ENCODE measurements at regions not wholly inside any gene's neighbourhood (a gene's known extent, or its start where the extent isn't known, plus 50 kb on each side); places are given as distances from the start of the nearest gene placed in this dataset.

GRCh38 chr1:34642679-34643078, 112.2 kb upstream of the GJB5 start:
- TF ChIP-seq EZH2 (IDR thresholded peaks at IDR 0.05; ENCODE audit: low read length): no peak
- TF ChIP-seq CTCF (optimal IDR thresholded peaks at IDR 0.05 in 1 of 3, IDR thresholded peaks at IDR 0.05 in 1 of 3, conservative IDR thresholded peaks at IDR 0.05 in 1 of 3; ENCODE audit: extremely low read depth in 1 of 3, insufficient read depth in 2 of 3, low read length in 3 of 3): peak; percentile 20 to 36 (median 28)
